HCT116 (cell line): ENCODE measurements at regions not wholly inside any gene's neighbourhood (a gene's known extent, or its start where the extent isn't known, plus 50 kb on each side); places are given as distances from the start of the nearest gene placed in this dataset.

ENCODE experiments used
- ATAC-seq: fragments of 200-7000 bp; cut with Tn5 transposase; 2 replicates; pipeline ENCODE4 v1.9.1; 2020; ENCODE audit warnings: mild to moderate bottlenecking, moderate library complexity
- BruUV-seq: library from RNA; stranded (reverse); fragments of 400-500 nt; replicated peaks from 2 replicates; lab custom pipeline; 2021; lab: Mats Ljungman, UMichigan
- CTCF ChIA-PET: fragments of 300-600 bp; sonication (Branson Sonifier 250); formaldehyde crosslinking; loops from one replicate; lab custom pipeline; 2021; ENCODE audit warnings: antibody characterized with exemption; lab: Charles Lee
- POLR2A ChIA-PET: fragments of 300-600, 350-600 bp; sonication (Branson Sonifier 250); formaldehyde crosslinking; loops from one replicate; lab custom pipeline; 2021; ENCODE audit warnings: antibody characterized with exemption; lab: Charles Lee
- RAD21 ChIA-PET, 2 experiments: fragments of 300-600 bp; sonication (Branson Sonifier 250); formaldehyde crosslinking; loops; one replicate each; lab custom pipeline; 2023; ENCODE audit warnings: low total read pairs in 2 of 2; ENCODE audit not compliant: uncharacterized antibody in 2 of 2, unreplicated experiment in 2 of 2, low non-redundant PET in 1 of 2; lab: Charles Lee
- DNase-seq: peaks from one replicate; pipeline ENCODE4 v3.0.0-alpha.2; 2010; ENCODE audit warnings: low read depth, low spot score
- H2AFZ ChIP-seq: fragments of 200-600 bp; shearing (Covaris generic), sonication (generic); 2 replicates; pipeline ENCODE4 v1.6.1; 2017; ENCODE audit warnings: low read depth, mixed run types, mixed read lengths, antibody characterized with exemption, low read length; ENCODE audit not compliant: poor library complexity, severe bottlenecking
- H3K27ac ChIP-seq: 2 replicates; pipeline ENCODE4 v1.5.1; 2012; ENCODE audit warnings: low read depth, low read length
- H3K27me3 ChIP-seq: fragments of 200-600 bp; sonication (generic); 2 replicates; pipeline ENCODE4 v1.6.1; 2016; ENCODE audit warnings: mixed run types, low read length, mixed read lengths; ENCODE audit not compliant: insufficient read depth
- H3K36me3 ChIP-seq, 2 experiments: fragments of 200-500 bp in 1 of 2; fragments of 200-600 bp in 1 of 2; sonication (Bioruptor generic) in 1 of 2; sonication (generic) in 1 of 2; 2 replicates each; pipeline versions ENCODE4 v1.5.1 to v1.6.1; 2014 to 2016; ENCODE audit warnings: low read length in 2 of 2, inconsistent platforms in 1 of 2, mixed read lengths in 1 of 2, mixed run types in 1 of 2; ENCODE audit not compliant: insufficient read depth in 2 of 2, control insufficient read depth in 1 of 2
- H3K4me1 ChIP-seq, 2 experiments: fragments of 200-600 bp in 1 of 2; sonication (generic) in 1 of 2; 2 replicates each; pipeline versions ENCODE4 v1.5.1 to v1.6.1; 2012 to 2017; ENCODE audit warnings: low read length in 2 of 2, inconsistent platforms in 1 of 2, mild to moderate bottlenecking in 1 of 2, mixed read lengths in 1 of 2, mixed run types in 1 of 2, moderate library complexity in 1 of 2; ENCODE audit not compliant: insufficient read depth in 2 of 2, control insufficient read depth in 1 of 2
- H3K4me2 ChIP-seq: fragments of 200-600 bp; sonication (generic); 2 replicates; pipeline ENCODE4 v1.6.1; 2017; ENCODE audit warnings: mixed run types, low read length, mixed read lengths
- H3K4me3 ChIP-seq, 2 experiments: fragments of 200-600 bp in 1 of 2; sonication (generic) in 1 of 2; replicated peaks in 1 of 2; 2 replicates each; pipeline ENCODE4 v1.5.1; 2011 to 2016; ENCODE audit warnings: low read length in 2 of 2, control low read depth in 1 of 2, low read depth in 1 of 2, mild to moderate bottlenecking in 1 of 2, mixed read lengths in 1 of 2, mixed run types in 1 of 2
- H3K79me2 ChIP-seq: fragments of 200-600 bp; sonication (generic); 2 replicates; pipeline ENCODE4 v1.6.1; 2017; ENCODE audit warnings: mild to moderate bottlenecking, mixed run types, low read length, moderate library complexity, mixed read lengths; ENCODE audit not compliant: insufficient read depth
- H3K9ac ChIP-seq: fragments of 200-600 bp; sonication (generic); 2 replicates; pipeline ENCODE4 v1.6.1; 2016; ENCODE audit warnings: low read length, mixed read lengths
- H3K9me2 ChIP-seq: fragments of 200-600 bp; sonication (generic), shearing (Covaris generic); 2 replicates; pipeline ENCODE4 v1.6.1; 2017; ENCODE audit warnings: mixed run types, mild to moderate bottlenecking, moderate library complexity; ENCODE audit not compliant: insufficient read depth
- H3K9me3 ChIP-seq, 2 experiments: fragments of 200-500 bp in 1 of 2; fragments of 200-600 bp in 1 of 2; sonication (Bioruptor generic) in 1 of 2; sonication (generic) in 1 of 2; 2 replicates each; pipeline ENCODE4 v1.6.1; 2014 to 2017; ENCODE audit warnings: low read length in 2 of 2, mixed read lengths in 2 of 2, inconsistent platforms in 1 of 2, low read depth in 1 of 2, mild to moderate bottlenecking in 1 of 2, mixed run types in 1 of 2, moderate library complexity in 1 of 2; ENCODE audit not compliant: control insufficient read depth in 1 of 2, insufficient read depth in 1 of 2
- H4K20me1 ChIP-seq: fragments of 200-600 bp; sonication (generic), shearing (Covaris generic); 2 replicates; pipeline ENCODE4 v1.6.1; 2017; ENCODE audit warnings: mixed run types, mild to moderate bottlenecking, moderate library complexity; ENCODE audit not compliant: insufficient read depth
- CBX3 ChIP-seq: IDR thresholded peaks from 2 replicates; pipeline ENCODE4 v1.6.1; 2012; ENCODE audit warnings: low read depth
- EGR1 ChIP-seq: IDR thresholded peaks from 2 replicates; pipeline ENCODE4 v1.6.1; 2012; ENCODE audit warnings: low read depth
- EZH2phosphoT487 ChIP-seq: fragments of 200-600 bp; IDR thresholded peaks from 2 replicates; pipeline ENCODE4 v1.6.1; 2018; ENCODE audit warnings: antibody characterized with exemption, borderline replicate concordance
- FOSL1 ChIP-seq: IDR thresholded peaks from 2 replicates; pipeline ENCODE4 v1.6.1; 2012; ENCODE audit warnings: low read depth
- JUND ChIP-seq: IDR thresholded peaks from 2 replicates; pipeline ENCODE4 v1.6.1; 2012
- MAX ChIP-seq: IDR thresholded peaks from 2 replicates; pipeline ENCODE4 v1.6.1; 2012
- POLR2A ChIP-seq: IDR thresholded peaks from 2 replicates; pipeline ENCODE4 v1.7.0; 2011; ENCODE audit warnings: borderline replicate concordance; ENCODE audit not compliant: insufficient read depth, insufficient read length; ENCODE audit errors: extremely low read depth
- POLR2AphosphoS5 ChIP-seq: IDR thresholded peaks from 2 replicates; pipeline ENCODE4 v1.6.1; 2011; ENCODE audit warnings: mild to moderate bottlenecking, low read depth, low read length, moderate library complexity
- RAD21 ChIP-seq: IDR thresholded peaks from 2 replicates; pipeline ENCODE4 v1.6.1; 2012; ENCODE audit warnings: low read depth, mild to moderate bottlenecking
- SIN3A ChIP-seq: IDR thresholded peaks from 2 replicates; pipeline ENCODE4 v1.6.1; 2012; ENCODE audit warnings: low read depth
- SRF ChIP-seq: IDR thresholded peaks from 2 replicates; pipeline ENCODE4 v1.6.1; 2012; ENCODE audit warnings: low read depth
- TCF7L2 ChIP-seq: IDR thresholded peaks from 2 replicates; pipeline ENCODE4 v1.7.0; 2011; ENCODE audit warnings: borderline replicate concordance, inconsistent platforms; ENCODE audit not compliant: insufficient read depth, insufficient read length; ENCODE audit errors: extremely low read depth
- YY1 ChIP-seq: IDR thresholded peaks from 2 replicates; pipeline ENCODE4 v1.6.1; 2011; ENCODE audit warnings: low read length, low read depth, moderate library complexity, mild to moderate bottlenecking; ENCODE audit not compliant: insufficient replicate concordance; ENCODE audit errors: extremely low read depth
- ZFX ChIP-seq: fragments of 450-650 bp; IDR thresholded peaks from 2 replicates; pipeline ENCODE4 v1.6.1; 2017
- ZNF274 ChIP-seq: fragments of 200-500 bp; sonication (Bioruptor generic); IDR thresholded peaks from 2 replicates; pipeline ENCODE4 v1.6.1; 2014; ENCODE audit warnings: mild to moderate bottlenecking, low read depth, low read length, inconsistent platforms
- intact Hi-C: fragments of 100-400 bp; cut with micrococcal nuclease; formaldehyde crosslinking; loops from 2 replicates; pipeline ENCODE4 v1.10.0; 2022
- TF ChIP-seq, protein P1 (sequence below): IDR thresholded peaks from 2 replicates; pipeline ENCODE4 v1.6.1; 2012; ENCODE audit warnings: low read depth
- TF ChIP-seq, protein P2 (sequence below): IDR thresholded peaks from 2 replicates; pipeline ENCODE4 v1.6.1; 2012
- TF ChIP-seq, protein P3 (sequence below): IDR thresholded peaks from 2 replicates; pipeline ENCODE4 v1.6.1; 2011; ENCODE audit warnings: mild to moderate bottlenecking, low read length, moderate library complexity; ENCODE audit not compliant: insufficient replicate concordance; ENCODE audit errors: extremely low read depth

GRCh38 chr16:76194616-76195015 lies 82.6 kb upstream of the CNTNAP4 start:
- Histone ChIP-seq H3K9ac (no peak overlapping the region), H3K79me2 (no peaks in the 10 kb centered on the region), H3K4me3 (no peak overlapping the region), H3K27ac (no peak overlapping the region), H3K4me1 (no peaks in the 10 kb centered on the region), H3K9me2 (no peaks in the 10 kb centered on the region), H3K9me3 (no peaks in the 10 kb centered on the region), H3K27me3 (no peaks in the 10 kb centered on the region), H3K4me2 (no peak overlapping the region), H2AFZ (no peak overlapping the region), H3K36me3 (no peaks in the 10 kb centered on the region), H4K20me1 (no peaks in the 10 kb centered on the region)
- ChIA-PET CTCF (no interaction called here), POLR2A (no interaction called here), RAD21 (no interaction called here)
- intact Hi-C loops, result no loop called here
- DNase-seq (no peak), ATAC-seq (no peak)
- TF ChIP-seq ZFX, result no peak
- TF ChIP-seq, protein P1, sequence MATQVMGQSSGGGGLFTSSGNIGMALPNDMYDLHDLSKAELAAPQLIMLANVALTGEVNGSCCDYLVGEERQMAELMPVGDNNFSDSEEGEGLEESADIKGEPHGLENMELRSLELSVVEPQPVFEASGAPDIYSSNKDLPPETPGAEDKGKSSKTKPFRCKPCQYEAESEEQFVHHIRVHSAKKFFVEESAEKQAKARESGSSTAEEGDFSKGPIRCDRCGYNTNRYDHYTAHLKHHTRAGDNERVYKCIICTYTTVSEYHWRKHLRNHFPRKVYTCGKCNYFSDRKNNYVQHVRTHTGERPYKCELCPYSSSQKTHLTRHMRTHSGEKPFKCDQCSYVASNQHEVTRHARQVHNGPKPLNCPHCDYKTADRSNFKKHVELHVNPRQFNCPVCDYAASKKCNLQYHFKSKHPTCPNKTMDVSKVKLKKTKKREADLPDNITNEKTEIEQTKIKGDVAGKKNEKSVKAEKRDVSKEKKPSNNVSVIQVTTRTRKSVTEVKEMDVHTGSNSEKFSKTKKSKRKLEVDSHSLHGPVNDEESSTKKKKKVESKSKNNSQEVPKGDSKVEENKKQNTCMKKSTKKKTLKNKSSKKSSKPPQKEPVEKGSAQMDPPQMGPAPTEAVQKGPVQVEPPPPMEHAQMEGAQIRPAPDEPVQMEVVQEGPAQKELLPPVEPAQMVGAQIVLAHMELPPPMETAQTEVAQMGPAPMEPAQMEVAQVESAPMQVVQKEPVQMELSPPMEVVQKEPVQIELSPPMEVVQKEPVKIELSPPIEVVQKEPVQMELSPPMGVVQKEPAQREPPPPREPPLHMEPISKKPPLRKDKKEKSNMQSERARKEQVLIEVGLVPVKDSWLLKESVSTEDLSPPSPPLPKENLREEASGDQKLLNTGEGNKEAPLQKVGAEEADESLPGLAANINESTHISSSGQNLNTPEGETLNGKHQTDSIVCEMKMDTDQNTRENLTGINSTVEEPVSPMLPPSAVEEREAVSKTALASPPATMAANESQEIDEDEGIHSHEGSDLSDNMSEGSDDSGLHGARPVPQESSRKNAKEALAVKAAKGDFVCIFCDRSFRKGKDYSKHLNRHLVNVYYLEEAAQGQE, result no peak
- no peak for TF ChIP-seq SIN3A
- TF ChIP-seq, protein P2, sequence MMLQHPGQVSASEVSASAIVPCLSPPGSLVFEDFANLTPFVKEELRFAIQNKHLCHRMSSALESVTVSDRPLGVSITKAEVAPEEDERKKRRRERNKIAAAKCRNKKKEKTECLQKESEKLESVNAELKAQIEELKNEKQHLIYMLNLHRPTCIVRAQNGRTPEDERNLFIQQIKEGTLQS, result no peak
- no peak for TF ChIP-seq JUND
- TF ChIP-seq TCF7L2, result no peak
- TF ChIP-seq POLR2A, result no peak
- BruUV-seq, result no TSS peak

GRCh38 chr16:76195056-76195455 lies 82.1 kb upstream of the CNTNAP4 start:
- ChIA-PET POLR2A (no interaction called here), CTCF (no interaction called here), RAD21 (no interaction called here)
- H3K36me3 ChIP-seq, result no peaks in the 10 kb centered on the region
- H3K9me2 ChIP-seq, result no peaks in the 10 kb centered on the region
- no peaks in the 10 kb centered on the region for H4K20me1 ChIP-seq
- intact Hi-C loops, result no loop called here
- no peaks in the 10 kb centered on the region for H3K9me3 ChIP-seq
- no peak overlapping the region for H3K4me2 ChIP-seq
- H3K27me3 ChIP-seq, result no peaks in the 10 kb centered on the region
- H3K79me2 ChIP-seq, result no peaks in the 10 kb centered on the region
- no peaks in the 10 kb centered on the region for H3K4me1 ChIP-seq
- BruUV-seq, result no TSS peak
- H3K4me3 ChIP-seq, result no peak overlapping the region
- no peak overlapping the region for H3K27ac ChIP-seq
- H3K9ac ChIP-seq, result no peak overlapping the region
- DNase-seq (no peak), ATAC-seq (no peak)
- H2AFZ ChIP-seq, result no peak overlapping the region
- no peak for TF ChIP-seq SRF
- TF ChIP-seq FOSL1, result no peak
- no peak for TF ChIP-seq EZH2phosphoT487
- TF ChIP-seq EGR1, result no peak
- TF ChIP-seq RAD21, result no peak
- TF ChIP-seq POLR2AphosphoS5, result no peak
- TF ChIP-seq ZNF274, result no peak
- TF ChIP-seq, protein P3, sequence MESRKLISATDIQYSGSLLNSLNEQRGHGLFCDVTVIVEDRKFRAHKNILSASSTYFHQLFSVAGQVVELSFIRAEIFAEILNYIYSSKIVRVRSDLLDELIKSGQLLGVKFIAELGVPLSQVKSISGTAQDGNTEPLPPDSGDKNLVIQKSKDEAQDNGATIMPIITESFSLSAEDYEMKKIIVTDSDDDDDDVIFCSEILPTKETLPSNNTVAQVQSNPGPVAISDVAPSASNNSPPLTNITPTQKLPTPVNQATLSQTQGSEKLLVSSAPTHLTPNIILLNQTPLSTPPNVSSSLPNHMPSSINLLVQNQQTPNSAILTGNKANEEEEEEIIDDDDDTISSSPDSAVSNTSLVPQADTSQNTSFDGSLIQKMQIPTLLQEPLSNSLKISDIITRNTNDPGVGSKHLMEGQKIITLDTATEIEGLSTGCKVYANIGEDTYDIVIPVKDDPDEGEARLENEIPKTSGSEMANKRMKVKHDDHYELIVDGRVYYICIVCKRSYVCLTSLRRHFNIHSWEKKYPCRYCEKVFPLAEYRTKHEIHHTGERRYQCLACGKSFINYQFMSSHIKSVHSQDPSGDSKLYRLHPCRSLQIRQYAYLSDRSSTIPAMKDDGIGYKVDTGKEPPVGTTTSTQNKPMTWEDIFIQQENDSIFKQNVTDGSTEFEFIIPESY, result no peak
- no peak for TF ChIP-seq YY1
- TF ChIP-seq CBX3, result no peak
- TF ChIP-seq MAX, result no peak
- no peak for TF ChIP-seq POLR2A
